BJ (cell line): ENCODE measurements at regions not wholly inside any gene's neighbourhood (a gene's known extent, or its start where the extent isn't known, plus 50 kb on each side); places are given as distances from the start of the nearest gene placed in this dataset.

Experiments
- CTCF ChIA-PET: fragments of 350-600 bp; formaldehyde crosslinking; extraction: SDS; loops from one replicate; lab custom pipeline; 2021; ENCODE audit warnings: antibody characterized with exemption, inconsistent platforms; lab: Yijun Ruan, JAX
- POLR2A ChIA-PET: fragments of 300-600 bp; sonication (Branson Sonifier 250); formaldehyde crosslinking; extraction: SDS; loops from one replicate; lab custom pipeline; 2021; ENCODE audit warnings: antibody characterized with exemption; lab: Charles Lee
- DNase-seq: peaks from one replicate; pipeline ENCODE4 v3.0.0-alpha.2; 2011; ENCODE audit warnings: low read depth
- H3K27me3 ChIP-seq: 2 replicates; pipeline ENCODE4 v1.6.0; 2011; ENCODE audit warnings: low read length; ENCODE audit not compliant: control insufficient read depth, insufficient read depth
- H3K36me3 ChIP-seq: 2 replicates; pipeline ENCODE4 v1.5.1; 2011; ENCODE audit warnings: low read length; ENCODE audit not compliant: control insufficient read depth, insufficient read depth
- H3K4me3 ChIP-seq: 2 replicates; pipeline ENCODE4 v1.5.1; 2011; ENCODE audit warnings: low read depth, mild to moderate bottlenecking, control low read depth, low read length
- TF ChIP-seq, protein P1 (sequence below): IDR thresholded peaks from 2 replicates; pipeline ENCODE4 v1.5.1; 2011; ENCODE audit warnings: low read depth, mild to moderate bottlenecking, control low read depth, inconsistent platforms, low read length, moderate library complexity; ENCODE audit not compliant: insufficient read depth

DNA sequence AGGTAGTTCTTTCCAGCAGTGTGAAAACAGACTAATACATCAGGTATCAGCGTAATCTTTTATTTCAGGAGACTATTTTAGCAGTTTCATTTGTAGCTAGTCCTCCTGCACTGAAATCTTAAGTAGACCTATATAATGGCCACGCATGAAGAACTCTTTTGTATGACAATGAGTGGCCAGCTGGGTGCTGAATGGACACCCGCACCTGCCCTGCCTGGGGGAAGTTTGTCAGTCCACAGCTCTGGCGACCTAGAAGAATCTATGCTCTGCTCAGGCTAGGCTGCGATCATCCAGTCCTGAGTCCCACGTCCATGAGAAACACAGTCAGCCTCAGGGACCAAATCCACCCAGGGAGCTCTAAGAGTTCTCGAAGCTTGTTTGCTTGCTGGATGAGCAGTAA, 709.2 kb upstream of the ID2 start:
- no peaks in the 10 kb centered on the region for H3K36me3 ChIP-seq
- H3K4me3 ChIP-seq = no peak overlapping the region
- no peaks in the 10 kb centered on the region for H3K27me3 ChIP-seq
- ChIA-PET CTCF (interaction anchor here (1.6 kb wide), 1 partner anchor 9 kb away, joined by 3 read pairs; no protein-coding TSS in a partner anchor), POLR2A (no interaction called here)
- TF ChIP-seq, protein P1, sequence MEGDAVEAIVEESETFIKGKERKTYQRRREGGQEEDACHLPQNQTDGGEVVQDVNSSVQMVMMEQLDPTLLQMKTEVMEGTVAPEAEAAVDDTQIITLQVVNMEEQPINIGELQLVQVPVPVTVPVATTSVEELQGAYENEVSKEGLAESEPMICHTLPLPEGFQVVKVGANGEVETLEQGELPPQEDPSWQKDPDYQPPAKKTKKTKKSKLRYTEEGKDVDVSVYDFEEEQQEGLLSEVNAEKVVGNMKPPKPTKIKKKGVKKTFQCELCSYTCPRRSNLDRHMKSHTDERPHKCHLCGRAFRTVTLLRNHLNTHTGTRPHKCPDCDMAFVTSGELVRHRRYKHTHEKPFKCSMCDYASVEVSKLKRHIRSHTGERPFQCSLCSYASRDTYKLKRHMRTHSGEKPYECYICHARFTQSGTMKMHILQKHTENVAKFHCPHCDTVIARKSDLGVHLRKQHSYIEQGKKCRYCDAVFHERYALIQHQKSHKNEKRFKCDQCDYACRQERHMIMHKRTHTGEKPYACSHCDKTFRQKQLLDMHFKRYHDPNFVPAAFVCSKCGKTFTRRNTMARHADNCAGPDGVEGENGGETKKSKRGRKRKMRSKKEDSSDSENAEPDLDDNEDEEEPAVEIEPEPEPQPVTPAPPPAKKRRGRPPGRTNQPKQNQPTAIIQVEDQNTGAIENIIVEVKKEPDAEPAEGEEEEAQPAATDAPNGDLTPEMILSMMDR = no peak
- DNase-seq = no peak

DNA sequence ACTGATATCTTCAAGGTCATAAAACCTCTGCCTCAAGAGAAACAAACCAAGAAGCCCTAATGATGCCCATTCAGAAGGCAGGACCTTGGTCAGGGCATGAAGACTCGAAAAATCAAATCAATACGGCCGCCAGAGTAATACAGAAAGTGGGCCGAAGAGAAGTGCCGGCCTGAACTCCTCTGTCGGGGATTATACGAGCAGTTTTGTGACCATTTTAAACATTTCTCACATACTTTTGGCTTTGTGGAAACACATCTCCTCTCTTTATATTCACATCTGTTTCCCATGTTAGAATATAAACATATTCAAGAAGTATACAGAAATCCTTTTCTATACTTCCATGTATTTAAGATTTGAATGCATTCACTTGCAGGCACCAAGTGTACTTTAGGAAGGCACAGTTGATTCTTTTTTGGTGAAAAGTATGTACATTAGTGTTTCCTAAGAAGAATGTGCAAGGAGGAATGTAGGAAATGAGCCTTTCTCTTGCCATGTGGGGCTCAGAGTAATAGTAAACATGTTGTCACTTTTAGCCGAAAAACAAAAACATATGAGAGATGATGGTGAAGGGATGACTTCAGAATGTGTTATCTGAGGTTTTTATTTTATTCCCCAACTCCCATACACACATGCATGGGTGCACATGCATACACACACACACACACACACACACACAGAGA, 707.9 kb upstream of the ID2 start:
- Histone ChIP-seq H3K27me3 (no peaks in the 10 kb centered on the region), H3K36me3 (no peaks in the 10 kb centered on the region), H3K4me3 (no peak overlapping the region)
- ChIA-PET POLR2A (no interaction called here), CTCF (no interaction called here)
- TF ChIP-seq, protein P1 = no peak
- DNase-seq = peak; percentile 18

DNA sequence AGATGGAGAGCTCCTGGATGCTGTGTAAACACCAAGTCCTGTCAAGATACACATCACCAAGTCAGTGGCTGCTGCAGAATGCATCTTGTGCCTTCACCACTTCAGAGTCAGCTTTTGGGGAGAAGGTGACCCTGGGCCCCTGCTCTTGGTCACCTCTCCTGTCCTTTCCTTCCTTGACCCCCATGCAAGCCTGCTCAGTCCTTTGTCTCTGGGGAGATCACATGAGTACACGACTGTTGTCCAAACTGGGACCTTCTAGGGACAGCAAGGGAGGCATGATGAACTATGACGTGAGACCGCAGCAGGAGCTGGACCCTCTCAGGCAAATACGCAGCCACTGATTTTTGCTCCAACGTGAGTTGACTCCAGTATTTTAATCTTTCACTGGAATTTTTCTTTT, 706.9 kb upstream of the ID2 start:
- CTCF ChIA-PET = interaction anchor here (0.7 kb wide), 1 partner anchor 43 kb away, joined by 3 read pairs; no protein-coding TSS in a partner anchor
- no peaks in the 10 kb centered on the region for H3K27me3 ChIP-seq
- H3K4me3 ChIP-seq = no peak overlapping the region
- no peak for DNase-seq
- POLR2A ChIA-PET = no interaction called here
- TF ChIP-seq, protein P1 = no peak
- H3K36me3 ChIP-seq = no peaks in the 10 kb centered on the region

DNA sequence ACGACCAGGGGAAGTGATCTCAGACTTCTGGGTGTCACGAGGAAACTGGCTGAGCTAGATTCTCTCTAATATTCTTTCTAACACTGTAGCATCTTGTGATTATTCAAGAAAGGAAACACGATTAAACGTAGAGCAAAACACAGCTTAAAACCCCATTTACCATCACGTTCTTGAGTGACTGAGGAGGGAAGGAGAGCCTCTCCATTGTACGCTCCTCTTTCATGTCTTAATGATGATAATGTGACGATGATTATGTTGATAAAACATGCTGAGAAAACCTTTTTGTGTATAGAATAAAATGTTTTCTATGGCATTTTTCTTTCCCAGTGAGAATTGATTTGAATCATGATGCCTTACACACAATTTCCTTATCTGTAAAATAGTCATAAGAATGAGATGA, 705.6 kb upstream of the ID2 start:
- no peak for DNase-seq
- TF ChIP-seq, protein P1 = no peak
- H3K4me3 ChIP-seq = no peak overlapping the region
- no peaks in the 10 kb centered on the region for H3K36me3 ChIP-seq
- H3K27me3 ChIP-seq = no peaks in the 10 kb centered on the region
- ChIA-PET CTCF (no interaction called here), POLR2A (no interaction called here)

DNA sequence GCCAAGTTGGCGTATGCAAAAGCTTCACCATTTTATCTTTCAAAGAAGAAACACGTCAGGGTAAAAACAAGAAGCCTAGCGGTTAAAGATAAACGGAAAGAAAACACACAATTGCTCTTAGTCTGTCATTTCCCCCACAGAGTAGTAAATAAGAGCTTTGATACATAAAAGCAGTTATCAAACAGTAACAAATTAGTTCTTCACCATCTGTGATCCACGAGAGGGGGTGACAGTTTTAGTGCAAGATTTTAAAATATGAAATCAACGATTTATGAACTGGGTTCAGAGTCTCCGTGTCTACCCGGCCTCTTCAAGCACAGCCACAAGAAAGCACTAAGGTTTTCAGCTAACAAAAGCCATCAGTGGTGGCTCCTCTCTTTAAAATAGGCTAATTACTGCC, 703.9 kb upstream of the ID2 start:
- TF ChIP-seq, protein P1 = no peak
- Histone ChIP-seq H3K36me3 (no peaks in the 10 kb centered on the region), H3K4me3 (no peak overlapping the region), H3K27me3 (no peaks in the 10 kb centered on the region)
- ChIA-PET POLR2A (no interaction called here), CTCF (no interaction called here)
- no peak for DNase-seq
